CD4-positive, alpha-beta T cell treated with Interleukin-17A for 1 hour (primary cell): ENCODE measurements at regions not wholly inside any gene's neighbourhood (a gene's known extent, or its start where the extent isn't known, plus 50 kb on each side); places are given as distances from the start of the nearest gene placed in this dataset.

ENCODE experiments used
- DNase-seq: peaks from one replicate; pipeline ENCODE4 v3.0.0-alpha.2; 2020

- no peak for DNase-seq
Measured at GRCh38 chr2:103814016-103814415, 1039.9 kb upstream of the POU3F3 start.

DNA sequence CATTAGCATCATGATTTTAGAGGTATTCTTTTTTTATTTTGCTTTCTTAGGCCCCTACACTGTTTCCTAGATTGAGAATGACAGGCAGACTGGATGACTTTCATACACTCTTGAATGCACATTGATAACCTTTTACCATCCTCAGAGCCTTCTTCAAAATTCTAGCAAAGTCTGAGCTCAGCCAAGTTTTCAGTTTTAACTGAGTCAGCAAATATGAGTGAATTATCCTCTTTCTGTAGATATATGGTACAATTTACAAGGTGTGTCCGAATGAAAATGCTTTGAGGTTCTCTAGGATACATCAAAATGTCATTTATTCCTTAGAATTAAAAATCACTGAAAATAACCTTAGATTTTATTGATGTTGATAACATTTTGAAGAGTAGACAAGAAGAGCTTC, 1038.2 kb upstream of the POU3F3 start:
- no peak for DNase-seq

DNA sequence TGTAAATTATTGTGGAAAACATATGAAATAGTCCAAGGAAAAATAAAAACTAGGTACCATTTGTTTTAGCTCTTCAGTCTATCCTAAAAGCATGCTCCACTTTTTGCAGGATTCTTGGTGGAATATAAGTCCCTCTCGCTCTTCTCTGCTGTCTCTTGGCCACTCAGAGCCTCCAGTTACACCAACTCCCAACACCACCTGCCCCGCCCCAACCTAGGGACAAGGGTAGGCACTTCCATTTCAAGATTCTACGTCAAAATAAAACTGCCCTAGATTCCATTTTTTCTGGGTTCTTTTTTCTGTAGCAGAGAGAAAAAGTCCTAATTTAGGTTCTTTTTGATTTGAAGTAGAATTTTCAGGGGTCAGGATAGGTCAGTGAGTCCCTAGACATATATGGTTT, 1036.2 kb upstream of the POU3F3 start:
- no peak for DNase-seq

DNA sequence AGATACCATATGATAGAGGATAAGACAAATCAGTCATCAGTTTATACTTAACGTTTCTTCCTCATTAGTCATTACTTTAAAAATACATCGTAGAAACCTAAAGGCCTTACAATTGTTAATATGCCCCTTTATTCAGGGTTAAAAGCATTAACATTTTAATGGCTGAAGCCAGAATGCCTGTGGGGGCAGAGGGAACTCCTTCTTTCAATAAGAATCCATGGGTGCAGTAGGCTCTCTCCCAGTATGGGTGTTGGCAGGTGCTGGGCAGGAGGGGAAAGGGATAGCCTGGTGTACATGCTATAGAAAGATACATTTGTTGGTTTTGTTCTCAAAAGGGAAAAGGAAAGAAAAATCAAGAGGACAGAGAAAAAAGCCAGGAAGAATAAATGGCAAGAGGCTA, 1035.7 kb upstream of the POU3F3 start:
- DNase-seq = no peak

GRCh38 chr2:103819599-103819998, 1034.3 kb upstream of the POU3F3 start:
- DNase-seq = no peak

GRCh38 chr2:103823847-103824246, 1030.1 kb upstream of the POU3F3 start:
- DNase-seq = no peak

GRCh38 chr2:103847276-103847675, 1006.6 kb upstream of the POU3F3 start:
- DNase-seq = no peak

DNA sequence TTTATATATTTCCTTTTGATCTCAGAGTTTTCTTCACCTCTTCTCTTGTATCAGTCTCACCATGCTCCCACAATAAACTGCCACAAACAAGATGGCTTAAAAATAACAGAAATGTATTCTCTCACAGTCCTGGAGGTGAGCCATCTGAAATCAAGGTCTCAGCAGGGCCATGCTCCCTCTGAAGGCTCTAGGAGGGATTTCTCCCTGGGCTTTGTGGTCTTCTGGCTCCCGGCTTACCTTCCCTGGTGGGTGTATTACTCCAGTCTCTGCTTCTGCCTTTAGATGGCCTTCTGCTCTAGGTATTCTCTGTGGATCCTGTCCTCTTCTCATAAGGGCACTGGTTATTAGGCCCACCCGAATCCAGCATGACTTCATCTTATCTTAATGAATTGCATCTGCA, 994.7 kb upstream of the POU3F3 start:
- DNase-seq = no peak

DNA sequence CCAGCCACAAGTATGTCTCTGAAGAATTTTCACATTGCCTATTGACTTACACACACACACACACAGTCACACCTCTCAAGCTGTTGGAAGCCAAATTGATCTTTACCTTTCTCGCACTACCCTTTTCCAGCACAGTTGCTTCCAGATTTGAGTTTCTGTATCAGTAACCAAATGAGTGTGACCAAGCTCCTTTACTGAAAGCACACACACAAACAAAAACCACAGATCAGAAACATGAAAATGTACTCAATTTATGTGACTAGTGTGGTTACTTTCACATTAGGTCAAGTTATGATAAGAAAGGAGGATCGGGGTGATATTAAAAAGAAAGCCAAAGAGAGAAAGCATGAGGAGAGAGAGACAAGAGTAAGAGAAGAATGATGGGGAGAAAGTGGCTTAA, 993.9 kb upstream of the POU3F3 start:
- DNase-seq = no peak

- DNase-seq = no peak
Measured at GRCh38 chr2:103868396-103868795, 985.5 kb upstream of the POU3F3 start.

GRCh38 chr2:103873716-103874351, 980.1 kb upstream of the POU3F3 start:
- no peak for DNase-seq

- DNase-seq = no peak
Measured at GRCh38 chr2:103875131-103875530, 978.8 kb upstream of the POU3F3 start.

DNA sequence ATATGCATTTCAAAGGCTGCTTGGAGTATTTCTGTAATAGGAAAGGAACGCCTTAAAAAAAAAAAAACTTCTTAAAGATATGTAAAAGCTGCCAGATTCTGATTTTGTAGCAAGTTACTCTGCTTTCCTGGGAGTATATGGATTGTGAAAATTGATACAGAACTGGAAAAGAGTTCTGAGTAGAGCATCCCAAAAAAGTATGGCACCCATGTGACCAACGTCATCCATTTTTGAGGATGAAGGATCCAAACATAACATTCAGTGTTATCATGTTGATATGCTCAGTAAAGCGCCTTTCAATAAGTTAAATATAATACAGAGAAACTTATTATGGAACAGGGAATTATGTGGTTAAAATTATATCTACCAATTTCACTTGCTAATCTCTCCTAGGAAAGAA, 978.4 kb upstream of the POU3F3 start:
- no peak for DNase-seq

GRCh38 chr2:103876611-103877010, 977.3 kb upstream of the POU3F3 start:
- DNase-seq = no peak

- DNase-seq = no peak
Measured at GRCh38 chr2:103879101-103879500, 974.8 kb upstream of the POU3F3 start.

GRCh38 chr2:103880081-103880834, 973.7 kb upstream of the POU3F3 start:
- no peak for DNase-seq

GRCh38 chr2:103887625-103888024, 966.3 kb upstream of the POU3F3 start:
- DNase-seq = no peak

GRCh38 chr2:103896182-103896581, 957.7 kb upstream of the POU3F3 start:
- DNase-seq = no peak

- no peak for DNase-seq
Measured at GRCh38 chr2:103898561-103898960, 955.4 kb upstream of the POU3F3 start.

DNA sequence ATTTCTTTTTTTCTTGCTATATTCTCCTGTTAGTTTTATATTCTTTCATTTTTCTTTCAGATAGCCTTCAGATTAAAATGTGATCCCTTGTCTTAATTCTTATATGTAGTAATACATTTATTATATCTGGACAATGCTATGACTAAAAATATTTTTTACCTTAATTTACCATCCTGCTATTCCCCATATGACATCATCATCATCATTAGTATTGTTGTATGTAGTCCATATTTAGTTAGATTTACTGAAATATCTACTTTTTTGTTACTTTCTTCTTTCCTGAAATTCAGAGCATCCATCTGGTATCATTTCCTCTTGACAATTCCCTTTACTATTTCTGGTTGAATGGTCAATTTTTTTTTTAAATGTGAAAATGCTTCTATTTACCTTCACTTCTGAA, 951.6 kb upstream of the POU3F3 start:
- no peak for DNase-seq

- DNase-seq = no peak
Measured at GRCh38 chr2:103921161-103921560, 932.8 kb upstream of the POU3F3 start.

DNA sequence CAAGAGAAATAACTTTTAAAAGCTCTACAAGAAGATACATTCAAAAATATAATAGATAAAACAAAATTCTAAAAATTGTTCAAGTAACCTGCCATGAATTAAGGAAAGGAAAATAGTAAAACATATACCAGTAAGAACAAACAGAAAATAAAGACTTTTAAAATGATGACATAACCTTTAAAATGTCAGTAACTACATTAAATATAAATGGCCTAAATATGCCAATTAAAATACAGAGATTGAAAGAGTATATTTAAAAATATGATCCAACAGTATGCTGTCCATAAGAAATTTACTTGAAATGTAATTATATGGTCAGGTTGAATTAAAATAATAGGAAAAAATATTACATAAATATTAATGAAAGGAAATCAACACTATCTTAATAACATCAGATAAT, 911.7 kb upstream of the POU3F3 start:
- DNase-seq = no peak

- no peak for DNase-seq
Measured at GRCh38 chr2:103945083-103945482, 908.8 kb upstream of the POU3F3 start.

- DNase-seq = no peak
Measured at GRCh38 chr2:103959174-103960128, 894.5 kb upstream of the POU3F3 start.
